HCEC 1CT (cell line): ENCODE measurements at regions not wholly inside any gene's neighbourhood (a gene's known extent, or its start where the extent isn't known, plus 50 kb on each side); places are given as distances from the start of the nearest gene placed in this dataset.

Source experiments
- DNase-seq: peaks from one replicate; pipeline ENCODE4 v3.0.0-alpha.2; 2017

GRCh38 chr9:79362100-79363081 is 209.4 kb upstream of the TLE4 start:
- DNase-seq = peak; percentile 49

GRCh38 chr9:79369676-79370075 is 202.1 kb upstream of the TLE4 start:
- no peak for DNase-seq

GRCh38 chr9:79371301-79371700 is 200.5 kb upstream of the TLE4 start:
- DNase-seq = no peak

GRCh38 chr9:79371948-79372555 is 199.7 kb upstream of the TLE4 start:
- DNase-seq = no peak

GRCh38 chr9:79377339-79377855 is 194.4 kb upstream of the TLE4 start:
- DNase-seq = peak; percentile 20

- no peak for DNase-seq
Measured at GRCh38 chr9:79378107-79378506, 193.7 kb upstream of the TLE4 start.

- no peak for DNase-seq
Measured at GRCh38 chr9:79382044-79382443, 189.7 kb upstream of the TLE4 start.

- DNase-seq = peak; percentile 7
Measured at GRCh38 chr9:79382458-79382857, 189.3 kb upstream of the TLE4 start.

- DNase-seq = no peak
Measured at GRCh38 chr9:79383096-79383495, 188.7 kb upstream of the TLE4 start.

GRCh38 chr9:79384091-79384490 is 187.7 kb upstream of the TLE4 start:
- no peak for DNase-seq

- peak; percentile 15 for DNase-seq
Measured at GRCh38 chr9:79384501-79384900, 187.3 kb upstream of the TLE4 start.

GRCh38 chr9:79387101-79387835 is 184.5 kb upstream of the TLE4 start:
- DNase-seq = peak; percentile 22

GRCh38 chr9:79390077-79390698 is 181.6 kb upstream of the TLE4 start:
- peak; percentile 92 for DNase-seq

- DNase-seq = no peak
Measured at GRCh38 chr9:79390781-79391770, 180.7 kb upstream of the TLE4 start.

- DNase-seq = no peak
Measured at GRCh38 chr9:79395228-79395627, 176.5 kb upstream of the TLE4 start.

GRCh38 chr9:79395755-79396154 is 176.0 kb upstream of the TLE4 start:
- DNase-seq = no peak

- no peak for DNase-seq
Measured at GRCh38 chr9:79396168-79396567, 175.6 kb upstream of the TLE4 start.

GRCh38 chr9:79403495-79403894 is 168.3 kb upstream of the TLE4 start:
- no peak for DNase-seq

GRCh38 chr9:79408200-79408599 is 163.6 kb upstream of the TLE4 start:
- DNase-seq = no peak

- DNase-seq = peak; percentile 53
Measured at GRCh38 chr9:79408617-79409016, 163.1 kb upstream of the TLE4 start.

GRCh38 chr9:79409182-79409823 is 162.5 kb upstream of the TLE4 start:
- no peak for DNase-seq
